Liver (tissue), 8 donors: ENCODE measurements at regions not wholly inside any gene's neighbourhood (a gene's known extent, or its start where the extent isn't known, plus 50 kb on each side); places are given as distances from the start of the nearest gene placed in this dataset.

Source experiments
- DNase-seq: peaks from one replicate; pipeline ENCODE4 v3.0.0-alpha.2; 2017; ENCODE audit warnings: low spot score
- H3K27ac ChIP-seq, 2 donors: one replicate each; pipeline ENCODE4 v1.7.0; 2013; ENCODE audit warnings: inconsistent platforms in 2 of 2, low read length in 2 of 2, control low read depth in 1 of 2, low read depth in 1 of 2, mild to moderate bottlenecking in 1 of 2
- H3K27me3 ChIP-seq, 4 donors: one replicate each; pipeline versions ENCODE4 v1.6.1 to v1.7.0; 2013; ENCODE audit warnings: low read length in 3 of 4, inconsistent platforms in 1 of 4, mild to moderate bottlenecking in 1 of 4, moderate library complexity in 1 of 4; ENCODE audit not compliant: control insufficient read depth in 4 of 4, insufficient read depth in 4 of 4
- H3K36me3 ChIP-seq, 4 donors: one replicate each; pipeline versions ENCODE4 v1.6.1 to v1.7.0; 2013; ENCODE audit warnings: low read length in 3 of 4, mild to moderate bottlenecking in 3 of 4, low read depth in 1 of 4, moderate library complexity in 1 of 4; ENCODE audit not compliant: control insufficient read depth in 4 of 4, insufficient read depth in 3 of 4
- H3K4me1 ChIP-seq, 4 donors: one replicate each; pipeline versions ENCODE4 v1.6.1 to v1.7.0; 2013; ENCODE audit warnings: low read length in 3 of 4, mild to moderate bottlenecking in 3 of 4, moderate library complexity in 1 of 4; ENCODE audit not compliant: control insufficient read depth in 4 of 4, insufficient read depth in 4 of 4
- H3K4me3 ChIP-seq, 3 donors: one replicate each; pipeline versions ENCODE4 v1.6.1 to v1.7.0; 2013; ENCODE audit warnings: low read length in 3 of 3, control low read depth in 1 of 3, low read depth in 1 of 3, mild to moderate bottlenecking in 1 of 3
- H3K9ac ChIP-seq, 2 donors: one replicate each; pipeline ENCODE4 v1.7.0; 2013; ENCODE audit warnings: low read length in 2 of 2, mild to moderate bottlenecking in 2 of 2, moderate library complexity in 2 of 2, control low read depth in 1 of 2, low read depth in 1 of 2
- H3K9me3 ChIP-seq, 4 donors: one replicate each; pipeline versions ENCODE4 v1.6.1 to v1.7.0; 2013; ENCODE audit warnings: low read length in 3 of 4; ENCODE audit not compliant: control insufficient read depth in 4 of 4
- EGR1 ChIP-seq, 2 donors: IDR thresholded peaks; 2 replicates each; pipeline ENCODE4 v1.6.1; 2016 to 2018; ENCODE audit warnings: antibody characterized with exemption in 2 of 2, low read depth in 2 of 2
- FOXA1 ChIP-seq: IDR thresholded peaks from 2 replicates; pipeline ENCODE4 v1.6.1; 2016; ENCODE audit warnings: antibody characterized with exemption
- FOXA2 ChIP-seq: IDR thresholded peaks from 2 replicates; pipeline ENCODE4 v1.6.1; 2016; ENCODE audit warnings: antibody characterized with exemption
- GABPA ChIP-seq, 2 donors: IDR thresholded peaks in 1 of 2; conservative IDR thresholded peaks in 1 of 2; 2 replicates each; pipeline ENCODE4 v1.6.1; 2016; ENCODE audit warnings: antibody characterized with exemption in 2 of 2, mild to moderate bottlenecking in 1 of 2, moderate library complexity in 1 of 2
- HNF4A ChIP-seq, 2 donors: conservative IDR thresholded peaks; 2 replicates each; pipeline ENCODE4 v1.6.1; 2016; ENCODE audit warnings: antibody characterized with exemption in 2 of 2, mild to moderate bottlenecking in 2 of 2
- HNF4G ChIP-seq: IDR thresholded peaks from 2 replicates; pipeline ENCODE4 v1.6.1; 2016; ENCODE audit warnings: antibody characterized with exemption
- JUND ChIP-seq, 2 donors: IDR thresholded peaks; 2 replicates each; pipeline ENCODE4 v1.6.1; 2016; ENCODE audit warnings: antibody characterized with exemption in 2 of 2
- NR2F2 ChIP-seq: IDR thresholded peaks from 2 replicates; pipeline ENCODE4 v1.6.1; 2016; ENCODE audit warnings: antibody characterized with exemption
- RAD21 ChIP-seq, 2 donors: IDR thresholded peaks; 2 replicates each; pipeline ENCODE4 v1.6.1; 2016; ENCODE audit warnings: antibody characterized with exemption in 2 of 2, mild to moderate bottlenecking in 2 of 2
- RXRA ChIP-seq, 2 donors: IDR thresholded peaks; 2 replicates each; pipeline ENCODE4 v1.6.1; 2017 to 2018; ENCODE audit warnings: antibody characterized with exemption in 2 of 2, mild to moderate bottlenecking in 1 of 2
- SP1 ChIP-seq: IDR thresholded peaks from 2 replicates; pipeline ENCODE4 v1.6.1; 2018; ENCODE audit warnings: antibody characterized with exemption, mild to moderate bottlenecking
- TAF1 ChIP-seq: conservative IDR thresholded peaks from 2 replicates; pipeline ENCODE4 v1.6.1; 2016; ENCODE audit warnings: antibody characterized with exemption, mild to moderate bottlenecking
- YY1 ChIP-seq: IDR thresholded peaks from 2 replicates; pipeline ENCODE4 v1.6.1; 2016; ENCODE audit warnings: antibody characterized with exemption, mild to moderate bottlenecking
- WGBS: extraction: QIAGEN DNeasy Blood & Tissue Kit; methylation state at CpG from one replicate; pipeline ENCODE4 v1.1.7; 2013; 5-methylcytosine and 5-hydroxymethylcytosine counted together
- TF ChIP-seq, protein P1 (sequence below): IDR thresholded peaks from 2 replicates; pipeline ENCODE4 v1.6.1; 2016; ENCODE audit warnings: antibody characterized with exemption
- TF ChIP-seq, protein P2 (sequence below): fragments of 150-350 bp; IDR thresholded peaks from 2 replicates; pipeline ENCODE4 v1.5.1; 2017; ENCODE audit warnings: improper control_type of control experiment, low read depth, low read length; ENCODE audit not compliant: missing input control
- TF ChIP-seq, protein P3 (sequence below): IDR thresholded peaks from 2 replicates; pipeline ENCODE4 v1.6.1; 2016; ENCODE audit warnings: antibody characterized with exemption
- TF ChIP-seq, protein P4 (sequence below): IDR thresholded peaks from 2 replicates; pipeline ENCODE4 v1.6.1; 2016; ENCODE audit warnings: antibody characterized with exemption
- TF ChIP-seq, protein P5 (sequence below): IDR thresholded peaks from 2 replicates; pipeline ENCODE4 v1.6.1; 2016; ENCODE audit warnings: antibody characterized with exemption, mild to moderate bottlenecking
- donor health status: healthy.
- donor health status: healthy.
- donor health status: healthy.
- donor health status: healthy.
- donor health status: healthy.

DNA sequence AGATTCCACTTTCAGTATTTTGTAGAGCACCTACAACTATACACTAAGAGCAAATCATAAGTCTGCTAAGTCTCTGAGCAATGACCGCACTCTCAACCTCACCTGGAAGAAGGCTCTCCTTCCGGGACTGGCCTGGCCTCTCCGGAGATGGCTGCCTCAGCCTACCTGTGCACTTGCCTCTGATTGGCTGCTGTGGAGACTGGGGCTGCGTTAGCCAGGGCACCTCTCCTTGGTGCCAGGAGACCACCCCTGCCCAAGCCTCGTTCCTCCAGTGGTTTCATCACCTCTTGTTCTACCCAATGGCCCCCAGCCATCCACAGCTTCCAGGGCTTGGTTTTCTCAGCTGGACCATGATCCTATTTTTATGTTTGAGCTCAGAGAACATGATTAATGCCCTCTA, 64.7 kb upstream of the JDP2 start:
- TF ChIP-seq NR2F2 (no peak), RAD21 (IDR thresholded peaks at IDR 0.05) (no peak), FOXA2 (no peak), TAF1 (no peak), HNF4G (no peak), HNF4A (conservative IDR thresholded peaks at IDR 0.05) (no peak), EGR1 (IDR thresholded peaks at IDR 0.05; ENCODE audit: low read depth in 2 of 2) (no peak), SP1 (no peak)
- TF ChIP-seq, protein P1, sequence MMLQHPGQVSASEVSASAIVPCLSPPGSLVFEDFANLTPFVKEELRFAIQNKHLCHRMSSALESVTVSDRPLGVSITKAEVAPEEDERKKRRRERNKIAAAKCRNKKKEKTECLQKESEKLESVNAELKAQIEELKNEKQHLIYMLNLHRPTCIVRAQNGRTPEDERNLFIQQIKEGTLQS = no peak
- no peak for DNase-seq
- H3K4me1 ChIP-seq = peaks cover 0 to 7% (median 2%) of the 10 kb centered on the region in 4 donors
- H3K4me3 ChIP-seq = no peak overlapping the region
- H3K36me3 ChIP-seq = no peaks in the 10 kb centered on the region
- H3K9me3 ChIP-seq = no peaks in the 10 kb centered on the region
- no peaks in the 10 kb centered on the region for H3K27me3 ChIP-seq
- no peak overlapping the region for H3K9ac ChIP-seq
- 93% methylated on average over 5 of the region's 5 CpGs for WGBS
- H3K27ac ChIP-seq = no peak overlapping the region

DNA sequence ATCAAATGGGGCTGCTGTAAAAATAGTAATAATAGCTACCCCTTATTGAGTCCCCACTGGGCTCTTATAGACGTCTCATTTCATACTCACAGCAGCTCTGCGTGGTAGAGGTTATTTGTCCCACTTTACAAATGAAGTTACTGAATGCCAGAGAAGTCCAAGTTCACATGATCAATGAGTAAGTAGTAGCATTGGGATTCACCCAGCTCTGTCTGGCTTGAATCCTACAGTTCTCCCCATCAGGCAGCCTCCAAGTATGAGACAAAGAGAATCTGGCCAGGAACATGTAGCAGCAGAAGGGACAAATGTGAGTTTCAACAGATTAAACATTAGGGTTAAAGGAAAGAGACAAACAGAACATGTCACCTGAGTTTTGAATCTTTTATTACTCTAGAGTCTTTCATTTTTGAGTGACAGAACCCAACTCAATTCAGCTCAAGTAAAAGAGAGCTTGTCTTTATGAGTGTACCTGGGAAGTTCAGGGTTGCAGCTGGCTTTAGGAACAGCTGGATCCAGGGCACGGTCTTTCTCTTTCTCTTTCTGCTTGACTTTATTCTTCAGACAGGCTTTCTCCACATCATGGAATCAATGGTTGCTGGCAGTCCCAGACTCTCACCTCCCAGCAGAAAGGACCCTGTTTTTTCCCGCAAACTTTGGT, 64.1 kb upstream of the JDP2 start:
- Histone ChIP-seq H3K27me3 (no peaks in the 10 kb centered on the region), H3K9me3 (no peaks in the 10 kb centered on the region), H3K36me3 (no peaks in the 10 kb centered on the region), H3K9ac (no peak overlapping the region), H3K4me1 (peaks cover 0 to 7% (median 2%) of the 10 kb centered on the region in 4 donors), H3K27ac (no peak overlapping the region), H3K4me3 (no peak overlapping the region)
- TF ChIP-seq, protein P2, sequence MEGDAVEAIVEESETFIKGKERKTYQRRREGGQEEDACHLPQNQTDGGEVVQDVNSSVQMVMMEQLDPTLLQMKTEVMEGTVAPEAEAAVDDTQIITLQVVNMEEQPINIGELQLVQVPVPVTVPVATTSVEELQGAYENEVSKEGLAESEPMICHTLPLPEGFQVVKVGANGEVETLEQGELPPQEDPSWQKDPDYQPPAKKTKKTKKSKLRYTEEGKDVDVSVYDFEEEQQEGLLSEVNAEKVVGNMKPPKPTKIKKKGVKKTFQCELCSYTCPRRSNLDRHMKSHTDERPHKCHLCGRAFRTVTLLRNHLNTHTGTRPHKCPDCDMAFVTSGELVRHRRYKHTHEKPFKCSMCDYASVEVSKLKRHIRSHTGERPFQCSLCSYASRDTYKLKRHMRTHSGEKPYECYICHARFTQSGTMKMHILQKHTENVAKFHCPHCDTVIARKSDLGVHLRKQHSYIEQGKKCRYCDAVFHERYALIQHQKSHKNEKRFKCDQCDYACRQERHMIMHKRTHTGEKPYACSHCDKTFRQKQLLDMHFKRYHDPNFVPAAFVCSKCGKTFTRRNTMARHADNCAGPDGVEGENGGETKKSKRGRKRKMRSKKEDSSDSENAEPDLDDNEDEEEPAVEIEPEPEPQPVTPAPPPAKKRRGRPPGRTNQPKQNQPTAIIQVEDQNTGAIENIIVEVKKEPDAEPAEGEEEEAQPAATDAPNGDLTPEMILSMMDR = no peak
- TF ChIP-seq HNF4G (no peak), SP1 (no peak), RAD21 (IDR thresholded peaks at IDR 0.05) (no peak), GABPA (IDR thresholded peaks at IDR 0.05 in 1 of 2, conservative IDR thresholded peaks at IDR 0.05 in 1 of 2) (no peak), RXRA (IDR thresholded peaks at IDR 0.05) (no peak), YY1 (no peak), JUND (IDR thresholded peaks at IDR 0.05) (no peak), EGR1 (IDR thresholded peaks at IDR 0.05; ENCODE audit: low read depth in 2 of 2) (no peak), NR2F2 (no peak), TAF1 (no peak), HNF4A (conservative IDR thresholded peaks at IDR 0.05) (no peak), FOXA1 (no peak), FOXA2 (no peak)
- TF ChIP-seq, protein P3, sequence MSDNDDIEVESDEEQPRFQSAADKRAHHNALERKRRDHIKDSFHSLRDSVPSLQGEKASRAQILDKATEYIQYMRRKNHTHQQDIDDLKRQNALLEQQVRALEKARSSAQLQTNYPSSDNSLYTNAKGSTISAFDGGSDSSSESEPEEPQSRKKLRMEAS = no peak
- TF ChIP-seq, protein P4, sequence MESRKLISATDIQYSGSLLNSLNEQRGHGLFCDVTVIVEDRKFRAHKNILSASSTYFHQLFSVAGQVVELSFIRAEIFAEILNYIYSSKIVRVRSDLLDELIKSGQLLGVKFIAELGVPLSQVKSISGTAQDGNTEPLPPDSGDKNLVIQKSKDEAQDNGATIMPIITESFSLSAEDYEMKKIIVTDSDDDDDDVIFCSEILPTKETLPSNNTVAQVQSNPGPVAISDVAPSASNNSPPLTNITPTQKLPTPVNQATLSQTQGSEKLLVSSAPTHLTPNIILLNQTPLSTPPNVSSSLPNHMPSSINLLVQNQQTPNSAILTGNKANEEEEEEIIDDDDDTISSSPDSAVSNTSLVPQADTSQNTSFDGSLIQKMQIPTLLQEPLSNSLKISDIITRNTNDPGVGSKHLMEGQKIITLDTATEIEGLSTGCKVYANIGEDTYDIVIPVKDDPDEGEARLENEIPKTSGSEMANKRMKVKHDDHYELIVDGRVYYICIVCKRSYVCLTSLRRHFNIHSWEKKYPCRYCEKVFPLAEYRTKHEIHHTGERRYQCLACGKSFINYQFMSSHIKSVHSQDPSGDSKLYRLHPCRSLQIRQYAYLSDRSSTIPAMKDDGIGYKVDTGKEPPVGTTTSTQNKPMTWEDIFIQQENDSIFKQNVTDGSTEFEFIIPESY = no peak
- TF ChIP-seq, protein P1 = no peak
- TF ChIP-seq, protein P5, sequence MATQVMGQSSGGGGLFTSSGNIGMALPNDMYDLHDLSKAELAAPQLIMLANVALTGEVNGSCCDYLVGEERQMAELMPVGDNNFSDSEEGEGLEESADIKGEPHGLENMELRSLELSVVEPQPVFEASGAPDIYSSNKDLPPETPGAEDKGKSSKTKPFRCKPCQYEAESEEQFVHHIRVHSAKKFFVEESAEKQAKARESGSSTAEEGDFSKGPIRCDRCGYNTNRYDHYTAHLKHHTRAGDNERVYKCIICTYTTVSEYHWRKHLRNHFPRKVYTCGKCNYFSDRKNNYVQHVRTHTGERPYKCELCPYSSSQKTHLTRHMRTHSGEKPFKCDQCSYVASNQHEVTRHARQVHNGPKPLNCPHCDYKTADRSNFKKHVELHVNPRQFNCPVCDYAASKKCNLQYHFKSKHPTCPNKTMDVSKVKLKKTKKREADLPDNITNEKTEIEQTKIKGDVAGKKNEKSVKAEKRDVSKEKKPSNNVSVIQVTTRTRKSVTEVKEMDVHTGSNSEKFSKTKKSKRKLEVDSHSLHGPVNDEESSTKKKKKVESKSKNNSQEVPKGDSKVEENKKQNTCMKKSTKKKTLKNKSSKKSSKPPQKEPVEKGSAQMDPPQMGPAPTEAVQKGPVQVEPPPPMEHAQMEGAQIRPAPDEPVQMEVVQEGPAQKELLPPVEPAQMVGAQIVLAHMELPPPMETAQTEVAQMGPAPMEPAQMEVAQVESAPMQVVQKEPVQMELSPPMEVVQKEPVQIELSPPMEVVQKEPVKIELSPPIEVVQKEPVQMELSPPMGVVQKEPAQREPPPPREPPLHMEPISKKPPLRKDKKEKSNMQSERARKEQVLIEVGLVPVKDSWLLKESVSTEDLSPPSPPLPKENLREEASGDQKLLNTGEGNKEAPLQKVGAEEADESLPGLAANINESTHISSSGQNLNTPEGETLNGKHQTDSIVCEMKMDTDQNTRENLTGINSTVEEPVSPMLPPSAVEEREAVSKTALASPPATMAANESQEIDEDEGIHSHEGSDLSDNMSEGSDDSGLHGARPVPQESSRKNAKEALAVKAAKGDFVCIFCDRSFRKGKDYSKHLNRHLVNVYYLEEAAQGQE = no peak
- no peak for DNase-seq
- WGBS = 90% methylated on average over 4 of the region's 4 CpGs
